Suprapubic skin (tissue), 4 donors: ENCODE measurements at regions not wholly inside any gene's neighbourhood (a gene's known extent, or its start where the extent isn't known, plus 50 kb on each side); places are given as distances from the start of the nearest gene placed in this dataset.

Experiments
- DNase-seq, 2 donors: peaks; one replicate each; pipeline ENCODE4 v3.0.0-alpha.2; 2019; ENCODE audit warnings: low spot score in 2 of 2
- H3K27ac ChIP-seq: fragments of 200-600 bp; sonication (generic); one replicate; pipeline ENCODE4 v1.5.1; 2019
- H3K27me3 ChIP-seq: fragments of 200-600 bp; sonication (generic); one replicate; pipeline ENCODE4 v1.5.1; 2019
- H3K36me3 ChIP-seq: fragments of 200-600 bp; sonication (generic); one replicate; pipeline ENCODE4 v1.5.1; 2019
- H3K4me1 ChIP-seq: fragments of 200-600 bp; sonication (generic); one replicate; pipeline ENCODE4 v1.5.1; 2019
- H3K4me3 ChIP-seq: fragments of 200-600 bp; sonication (generic); one replicate; pipeline ENCODE4 v1.5.1; 2019; ENCODE audit warnings: mild to moderate bottlenecking
- H3K9me3 ChIP-seq: fragments of 200-600 bp; sonication (generic); one replicate; pipeline ENCODE4 v1.5.1; 2019
- EP300 ChIP-seq: sonication (generic); formaldehyde crosslinking; IDR thresholded peaks from one replicate; pipeline ENCODE4 v1.6.1; 2017; ENCODE audit warnings: antibody characterized with exemption
- POLR2A ChIP-seq, 2 donors: fragments of 450-650 bp; IDR thresholded peaks; one replicate each; pipeline ENCODE4 v1.6.1; 2017; ENCODE audit warnings: antibody characterized with exemption in 2 of 2, mild to moderate bottlenecking in 2 of 2, moderate library complexity in 2 of 2
- POLR2AphosphoS5 ChIP-seq, 3 donors: sonication (generic); formaldehyde crosslinking; IDR thresholded peaks; one replicate each; pipeline ENCODE4 v1.6.1; 2017; ENCODE audit warnings: antibody characterized with exemption in 3 of 3
- WGBS: methylation state at CpG from one replicate; pipeline ENCODE4 v1.1.5; 2018; 5-methylcytosine and 5-hydroxymethylcytosine counted together
- TF ChIP-seq, protein P1 (sequence below), 2 donors: fragments of 200-600 bp in 1 of 2; fragments of 450-650 bp in 1 of 2; sonication (generic) in 1 of 2; IDR thresholded peaks; one replicate each; pipeline ENCODE4 v1.5.1; 2016 to 2019; ENCODE audit warnings: antibody characterized with exemption in 2 of 2, mild to moderate bottlenecking in 1 of 2, moderate library complexity in 1 of 2

DNA sequence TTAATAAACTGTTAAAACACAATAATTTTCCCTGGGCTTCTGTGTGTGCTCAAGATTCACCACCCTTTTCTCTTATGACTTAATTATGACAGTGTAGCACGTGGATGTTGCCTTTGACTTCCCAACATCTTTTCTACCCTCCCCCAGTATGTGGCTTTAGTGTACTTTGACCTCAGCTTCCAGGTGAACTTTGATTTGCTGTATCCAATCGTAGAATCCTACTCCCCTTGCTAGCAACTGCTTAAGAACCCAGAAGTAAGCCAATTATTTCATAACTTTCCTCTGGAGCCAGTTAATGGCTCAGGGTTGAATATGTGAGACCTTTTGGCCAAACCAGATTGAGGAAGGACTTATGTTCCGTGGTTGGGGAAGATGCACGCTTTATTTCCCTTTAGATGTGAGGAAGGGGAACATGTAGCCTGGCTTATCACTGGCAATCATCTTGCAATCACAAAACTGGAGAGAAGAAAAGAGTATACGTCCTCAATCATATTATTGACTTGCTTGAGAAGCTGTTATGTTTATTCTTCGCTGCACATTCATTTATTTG lies 259.6 kb upstream of the ATP2B1 start:
- Histone ChIP-seq H3K36me3 (no peaks in the 10 kb centered on the region), H3K9me3 (no peaks in the 10 kb centered on the region), H3K4me1 (peaks cover 8% of the 10 kb centered on the region), H3K27me3 (no peaks in the 10 kb centered on the region), H3K27ac (no peak overlapping the region), H3K4me3 (no peak overlapping the region)
- TF ChIP-seq, protein P1, sequence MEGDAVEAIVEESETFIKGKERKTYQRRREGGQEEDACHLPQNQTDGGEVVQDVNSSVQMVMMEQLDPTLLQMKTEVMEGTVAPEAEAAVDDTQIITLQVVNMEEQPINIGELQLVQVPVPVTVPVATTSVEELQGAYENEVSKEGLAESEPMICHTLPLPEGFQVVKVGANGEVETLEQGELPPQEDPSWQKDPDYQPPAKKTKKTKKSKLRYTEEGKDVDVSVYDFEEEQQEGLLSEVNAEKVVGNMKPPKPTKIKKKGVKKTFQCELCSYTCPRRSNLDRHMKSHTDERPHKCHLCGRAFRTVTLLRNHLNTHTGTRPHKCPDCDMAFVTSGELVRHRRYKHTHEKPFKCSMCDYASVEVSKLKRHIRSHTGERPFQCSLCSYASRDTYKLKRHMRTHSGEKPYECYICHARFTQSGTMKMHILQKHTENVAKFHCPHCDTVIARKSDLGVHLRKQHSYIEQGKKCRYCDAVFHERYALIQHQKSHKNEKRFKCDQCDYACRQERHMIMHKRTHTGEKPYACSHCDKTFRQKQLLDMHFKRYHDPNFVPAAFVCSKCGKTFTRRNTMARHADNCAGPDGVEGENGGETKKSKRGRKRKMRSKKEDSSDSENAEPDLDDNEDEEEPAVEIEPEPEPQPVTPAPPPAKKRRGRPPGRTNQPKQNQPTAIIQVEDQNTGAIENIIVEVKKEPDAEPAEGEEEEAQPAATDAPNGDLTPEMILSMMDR (IDR thresholded peaks at IDR 0.05) = no peak
- no peak for TF ChIP-seq POLR2AphosphoS5 (IDR thresholded peaks at IDR 0.05)
- no peak for TF ChIP-seq POLR2A (IDR thresholded peaks at IDR 0.05)
- no peak for TF ChIP-seq EP300
- DNase-seq = no peak
- WGBS = 90% methylated on average over 6 of the region's 6 CpGs

DNA sequence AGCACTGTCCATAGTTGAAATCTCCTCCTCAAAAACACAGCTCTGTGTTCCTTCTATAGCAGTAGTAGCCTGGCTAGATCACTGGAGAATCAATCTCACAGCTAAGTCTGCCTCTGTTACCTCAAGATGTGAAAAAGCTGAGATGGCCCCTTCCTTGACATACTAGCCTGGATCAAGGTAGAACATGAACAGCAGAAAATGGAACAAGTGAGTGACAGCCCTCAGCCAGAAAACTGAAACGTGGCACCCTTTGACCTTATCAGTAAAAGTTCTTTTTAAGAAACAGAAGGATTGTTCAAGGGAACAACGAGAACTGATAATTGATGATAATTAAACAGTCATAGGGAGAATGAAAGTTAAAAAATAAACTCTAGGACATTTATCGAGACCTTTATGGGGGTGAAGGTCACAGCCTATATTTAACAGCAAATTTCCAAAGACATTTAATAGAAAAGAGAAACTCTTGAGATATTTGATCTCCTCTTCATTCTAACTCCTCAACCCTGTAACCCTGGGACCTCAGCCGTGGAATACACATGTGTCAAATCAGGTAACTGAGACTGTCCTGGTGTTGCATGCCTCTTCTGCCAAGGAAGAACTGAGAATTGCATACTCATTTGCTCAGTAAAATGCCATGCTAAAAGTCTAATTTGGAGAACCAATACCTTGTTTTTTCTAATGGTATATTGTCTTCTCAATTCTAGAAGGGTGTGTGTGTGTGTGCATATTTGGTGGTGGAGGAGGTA lies 258.0 kb upstream of the ATP2B1 start:
- Histone ChIP-seq H3K27me3 (no peaks in the 10 kb centered on the region), H3K4me1 (peaks cover 2% of the 10 kb centered on the region), H3K36me3 (no peaks in the 10 kb centered on the region), H3K4me3 (no peak overlapping the region), H3K27ac (no peak overlapping the region), H3K9me3 (no peaks in the 10 kb centered on the region)
- no peak for DNase-seq
- TF ChIP-seq POLR2AphosphoS5 (IDR thresholded peaks at IDR 0.05) (no peak), POLR2A (IDR thresholded peaks at IDR 0.05) (no peak), EP300 (no peak)
- TF ChIP-seq, protein P1 (IDR thresholded peaks at IDR 0.05) = no peak
- 88% methylated on average over 4 of the region's 4 CpGs for WGBS

DNA sequence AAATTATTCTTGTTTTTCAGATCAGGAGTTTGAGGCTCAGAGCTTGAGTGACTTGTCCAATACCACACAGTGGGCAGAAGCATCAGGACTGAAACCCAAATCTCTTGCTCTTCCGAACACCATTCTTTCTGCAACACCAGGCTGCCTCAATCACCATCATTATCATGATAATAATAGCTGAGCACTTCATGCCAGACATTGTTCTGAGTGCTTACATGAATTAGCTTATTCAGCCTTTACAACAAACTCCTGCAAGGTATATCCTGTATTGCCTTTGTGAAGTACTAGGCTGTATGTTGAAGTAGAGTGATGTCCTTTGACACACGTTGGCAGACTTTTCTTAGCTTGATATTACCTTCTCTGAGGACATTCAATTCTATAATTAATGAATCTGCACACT lies 257.4 kb upstream of the ATP2B1 start:
- no peak for DNase-seq
- H3K4me3 ChIP-seq = no peak overlapping the region
- TF ChIP-seq POLR2A (IDR thresholded peaks at IDR 0.05) = no peak
- TF ChIP-seq POLR2AphosphoS5 (IDR thresholded peaks at IDR 0.05) = no peak
- TF ChIP-seq, protein P1 (IDR thresholded peaks at IDR 0.05) = no peak
- TF ChIP-seq EP300 = no peak
- no peaks in the 10 kb centered on the region for H3K4me1 ChIP-seq
- 86% methylated on average over 2 of the region's 2 CpGs for WGBS
- H3K27me3 ChIP-seq = no peaks in the 10 kb centered on the region
- no peak overlapping the region for H3K27ac ChIP-seq
- H3K36me3 ChIP-seq = no peaks in the 10 kb centered on the region
- H3K9me3 ChIP-seq = no peaks in the 10 kb centered on the region

DNA sequence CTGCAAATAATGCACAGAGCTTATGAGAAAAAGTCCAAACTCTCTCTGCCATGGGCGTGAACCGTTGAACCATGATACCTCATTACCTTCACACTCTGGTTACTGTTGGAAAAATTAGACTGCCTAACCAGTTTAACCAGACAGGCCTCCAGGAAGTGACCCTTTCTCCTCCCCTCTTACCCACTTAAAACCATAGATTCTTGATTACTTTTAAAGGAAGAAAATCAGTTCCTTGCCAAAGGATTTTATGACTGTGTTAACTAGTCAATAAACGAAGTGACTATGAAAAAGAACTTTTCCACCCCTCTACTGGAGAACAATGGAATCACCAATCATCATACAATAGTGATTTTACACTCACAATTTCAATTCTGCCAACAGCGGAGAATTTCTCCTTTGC lies 254.0 kb upstream of the ATP2B1 start:
- Histone ChIP-seq H3K27ac (no peak overlapping the region), H3K27me3 (no peaks in the 10 kb centered on the region), H3K36me3 (no peaks in the 10 kb centered on the region), H3K4me3 (no peak overlapping the region), H3K4me1 (peaks cover 8% of the 10 kb centered on the region), H3K9me3 (no peaks in the 10 kb centered on the region)
- 79% methylated on average over 4 of the region's 4 CpGs for WGBS
- no peak for DNase-seq
- no peak for TF ChIP-seq EP300
- TF ChIP-seq, protein P1 (IDR thresholded peaks at IDR 0.05) = no peak
- no peak for TF ChIP-seq POLR2A (IDR thresholded peaks at IDR 0.05)
- no peak for TF ChIP-seq POLR2AphosphoS5 (IDR thresholded peaks at IDR 0.05)

DNA sequence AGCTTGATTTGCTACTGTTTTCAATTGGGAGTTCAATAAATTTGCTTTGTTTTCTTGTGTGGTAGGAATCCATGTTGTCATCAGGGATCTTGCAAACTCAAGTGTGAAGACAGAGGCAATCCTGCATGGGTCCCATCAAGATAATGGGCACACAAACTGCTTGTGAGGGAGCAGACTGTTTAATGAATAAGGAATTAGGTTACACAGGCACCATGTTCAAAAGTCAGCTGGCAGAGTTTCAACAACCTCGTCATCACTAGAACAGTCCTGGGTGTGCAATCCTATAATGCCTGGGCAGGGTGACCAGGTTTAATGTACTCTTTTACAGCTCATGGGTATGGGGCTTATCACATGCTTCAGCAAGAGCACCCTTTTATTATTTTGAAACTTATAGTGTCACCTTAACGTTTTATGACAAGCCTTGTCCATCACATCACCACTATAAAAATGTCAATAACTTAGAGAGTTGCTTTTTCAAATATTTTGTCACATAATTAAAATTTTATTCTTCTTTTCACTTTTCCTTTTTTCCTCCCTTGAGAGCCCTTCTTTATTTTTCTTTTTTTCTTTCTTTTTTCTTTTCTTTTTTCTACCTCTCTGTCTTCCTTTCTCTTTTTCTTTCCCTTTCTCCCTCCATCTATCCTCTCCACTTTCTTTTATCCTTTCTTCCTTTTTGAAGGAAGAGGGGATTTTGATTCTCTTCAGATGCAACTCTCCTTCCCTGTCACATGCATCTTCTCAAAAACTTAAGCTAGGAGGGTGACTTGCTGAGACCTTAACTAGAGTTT lies 252.2 kb upstream of the ATP2B1 start:
- WGBS = 53% methylated on average over 2 of the region's 2 CpGs
- Histone ChIP-seq H3K27me3 (no peaks in the 10 kb centered on the region), H3K9me3 (no peaks in the 10 kb centered on the region), H3K4me3 (no peak overlapping the region), H3K4me1 (peaks cover 8% of the 10 kb centered on the region), H3K27ac (no peak overlapping the region), H3K36me3 (no peaks in the 10 kb centered on the region)
- no peak for DNase-seq
- TF ChIP-seq, protein P1 (IDR thresholded peaks at IDR 0.05) = no peak
- TF ChIP-seq POLR2AphosphoS5 (IDR thresholded peaks at IDR 0.05) = no peak
- TF ChIP-seq POLR2A (IDR thresholded peaks at IDR 0.05) = no peak
- no peak for TF ChIP-seq EP300
